K562 (cell line): ENCODE measurements at regions not wholly inside any gene's neighbourhood (a gene's known extent, or its start where the extent isn't known, plus 50 kb on each side); places are given as distances from the start of the nearest gene placed in this dataset.

Source experiments
- GABPA ChIP-seq: fragments of 200-800 bp; sonication (Bioruptor generic); conservative IDR thresholded peaks from 2 replicates; pipeline ENCODE4 v1.6.1; 2016; ENCODE audit warnings: low read depth, missing genetic modification characterization, missing compliant biosample characterization
- GTF2F1 ChIP-seq: IDR thresholded peaks from 2 replicates; pipeline ENCODE4 v1.6.1; 2011; ENCODE audit warnings: low read depth, low read length, improper control_type of control experiment
- NFXL1 ChIP-seq: fragments of 450-650 bp; formaldehyde crosslinking; IDR thresholded peaks from 2 replicates; pipeline ENCODE4 v1.4.0; 2021; ENCODE audit warnings: mild to moderate bottlenecking
- POLR2H ChIP-seq: IDR thresholded peaks from 2 replicates; pipeline ENCODE4 v1.6.1; 2016; ENCODE audit warnings: missing genetic modification characterization, low read depth, mild to moderate bottlenecking, control low read depth, missing compliant biosample characterization, moderate library complexity
- RBM25 ChIP-seq: fragments of 200-400 bp; formaldehyde crosslinking; IDR thresholded peaks from 2 replicates; pipeline ENCODE4 v1.6.1; 2018; ENCODE audit warnings: low read length, low read depth, moderate library complexity; ENCODE audit not compliant: severe bottlenecking
- SIN3A ChIP-seq, 2 experiments: fragments of 150-350 bp in 1 of 2; IDR thresholded peaks; 2 replicates each; pipeline ENCODE4 v1.6.1; 2011 to 2016; ENCODE audit warnings: borderline replicate concordance in 2 of 2, low read depth in 2 of 2, low read length in 2 of 2, mild to moderate bottlenecking in 2 of 2, moderate library complexity in 2 of 2; ENCODE audit not compliant: control insufficient read depth in 1 of 2
- SIX5 ChIP-seq, 2 experiments: IDR thresholded peaks; 2 replicates each; pipeline ENCODE4 v1.6.1; 2011; ENCODE audit warnings: low read length in 2 of 2, borderline replicate concordance in 1 of 2, low read depth in 1 of 2, mild to moderate bottlenecking in 1 of 2, moderate library complexity in 1 of 2; ENCODE audit not compliant: insufficient read depth in 1 of 2
- SP2 ChIP-seq: IDR thresholded peaks from 2 replicates; pipeline ENCODE4 v1.6.1; 2011; ENCODE audit warnings: mild to moderate bottlenecking, low read depth, low read length, moderate library complexity; ENCODE audit not compliant: poor library complexity, severe bottlenecking; ENCODE audit errors: extremely low read depth
- TEAD4 ChIP-seq, 2 experiments: sonication (generic) in 1 of 2; formaldehyde crosslinking in 1 of 2; IDR thresholded peaks; 2 replicates each; pipeline versions ENCODE4 v1.6.1 to v1.8.0; 2012 to 2022; ENCODE audit warnings: borderline replicate concordance in 1 of 2, inconsistent platforms in 1 of 2, low read length in 1 of 2, mild to moderate bottlenecking in 1 of 2, missing genetic modification reagents in 1 of 2
- ZNF174 ChIP-seq: fragments of 250-450 bp; sonication (Bioruptor Pico); IDR thresholded peaks from 2 replicates; pipeline ENCODE4 v1.4.0; 2020; ENCODE audit warnings: mild to moderate bottlenecking
- TF ChIP-seq, protein P1 (sequence below), 3 experiments: IDR thresholded peaks in 2 of 3; conservative IDR thresholded peaks in 1 of 3; 2 replicates each; pipeline ENCODE4 v1.5.1; 2011 to 2012; ENCODE audit warnings: low read length in 3 of 3, mild to moderate bottlenecking in 3 of 3, control low read depth in 2 of 3, improper control_type of control experiment in 1 of 3, inconsistent platforms in 1 of 3, low read depth in 1 of 3, mixed read lengths in 1 of 3, moderate library complexity in 1 of 3; ENCODE audit not compliant: insufficient read depth in 2 of 3
- TF ChIP-seq, protein P2 (sequence below): fragments of 250-450 bp; sonication (Bioruptor Pico); IDR thresholded peaks from 2 replicates; pipeline ENCODE4 v1.5.0; 2020; ENCODE audit warnings: mild to moderate bottlenecking, borderline replicate concordance

DNA sequence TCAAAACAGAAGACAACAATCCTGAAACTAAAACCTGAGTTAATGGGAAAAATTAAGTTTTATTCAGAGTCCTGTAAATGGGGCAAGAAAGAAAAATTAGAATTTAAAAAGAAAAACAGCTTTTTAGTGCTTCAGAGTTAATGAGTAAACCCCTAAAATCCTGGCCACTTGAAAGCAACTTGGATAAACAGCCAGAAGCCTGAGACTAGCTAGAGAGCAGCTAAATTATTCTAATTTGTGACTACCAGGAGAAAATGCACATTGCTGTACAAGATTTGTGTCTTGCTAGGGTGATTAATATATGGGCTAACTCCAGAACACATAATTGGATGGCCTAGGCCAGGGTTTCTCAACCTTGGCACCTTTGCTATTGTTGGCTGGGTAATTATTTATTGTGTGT, 62.4 kb upstream of the ARG1 start:
- TF ChIP-seq, protein P1, sequence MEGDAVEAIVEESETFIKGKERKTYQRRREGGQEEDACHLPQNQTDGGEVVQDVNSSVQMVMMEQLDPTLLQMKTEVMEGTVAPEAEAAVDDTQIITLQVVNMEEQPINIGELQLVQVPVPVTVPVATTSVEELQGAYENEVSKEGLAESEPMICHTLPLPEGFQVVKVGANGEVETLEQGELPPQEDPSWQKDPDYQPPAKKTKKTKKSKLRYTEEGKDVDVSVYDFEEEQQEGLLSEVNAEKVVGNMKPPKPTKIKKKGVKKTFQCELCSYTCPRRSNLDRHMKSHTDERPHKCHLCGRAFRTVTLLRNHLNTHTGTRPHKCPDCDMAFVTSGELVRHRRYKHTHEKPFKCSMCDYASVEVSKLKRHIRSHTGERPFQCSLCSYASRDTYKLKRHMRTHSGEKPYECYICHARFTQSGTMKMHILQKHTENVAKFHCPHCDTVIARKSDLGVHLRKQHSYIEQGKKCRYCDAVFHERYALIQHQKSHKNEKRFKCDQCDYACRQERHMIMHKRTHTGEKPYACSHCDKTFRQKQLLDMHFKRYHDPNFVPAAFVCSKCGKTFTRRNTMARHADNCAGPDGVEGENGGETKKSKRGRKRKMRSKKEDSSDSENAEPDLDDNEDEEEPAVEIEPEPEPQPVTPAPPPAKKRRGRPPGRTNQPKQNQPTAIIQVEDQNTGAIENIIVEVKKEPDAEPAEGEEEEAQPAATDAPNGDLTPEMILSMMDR (IDR thresholded peaks at IDR 0.05 in 2 of 3, conservative IDR thresholded peaks at IDR 0.05 in 1 of 3; ENCODE audit: insufficient read depth in 2 of 3, low read depth in 1 of 3, low read length in 3 of 3), result no peak
- no peak for TF ChIP-seq GTF2F1
- TF ChIP-seq RBM25, result no peak
- no peak for TF ChIP-seq ZNF174
- no peak for TF ChIP-seq SIN3A (IDR thresholded peaks at IDR 0.05; ENCODE audit: borderline replicate concordance in 2 of 2, control insufficient read depth in 1 of 2, low read depth in 2 of 2, low read length in 2 of 2)
- no peak for TF ChIP-seq TEAD4 (IDR thresholded peaks at IDR 0.05; ENCODE audit: low read length)
- no peak for TF ChIP-seq TEAD4 (CRISPR knock-in tag; IDR thresholded peaks at IDR 0.05; ENCODE audit: borderline replicate concordance)
- TF ChIP-seq NFXL1 (CRISPR knock-in tag), result no peak
- no peak for TF ChIP-seq SP2
- no peak for TF ChIP-seq POLR2H (tag)
- TF ChIP-seq SIX5 (IDR thresholded peaks at IDR 0.05; ENCODE audit: borderline replicate concordance in 1 of 2, insufficient read depth in 1 of 2, low read depth in 1 of 2, low read length in 2 of 2), result no peak
- TF ChIP-seq, protein P2, sequence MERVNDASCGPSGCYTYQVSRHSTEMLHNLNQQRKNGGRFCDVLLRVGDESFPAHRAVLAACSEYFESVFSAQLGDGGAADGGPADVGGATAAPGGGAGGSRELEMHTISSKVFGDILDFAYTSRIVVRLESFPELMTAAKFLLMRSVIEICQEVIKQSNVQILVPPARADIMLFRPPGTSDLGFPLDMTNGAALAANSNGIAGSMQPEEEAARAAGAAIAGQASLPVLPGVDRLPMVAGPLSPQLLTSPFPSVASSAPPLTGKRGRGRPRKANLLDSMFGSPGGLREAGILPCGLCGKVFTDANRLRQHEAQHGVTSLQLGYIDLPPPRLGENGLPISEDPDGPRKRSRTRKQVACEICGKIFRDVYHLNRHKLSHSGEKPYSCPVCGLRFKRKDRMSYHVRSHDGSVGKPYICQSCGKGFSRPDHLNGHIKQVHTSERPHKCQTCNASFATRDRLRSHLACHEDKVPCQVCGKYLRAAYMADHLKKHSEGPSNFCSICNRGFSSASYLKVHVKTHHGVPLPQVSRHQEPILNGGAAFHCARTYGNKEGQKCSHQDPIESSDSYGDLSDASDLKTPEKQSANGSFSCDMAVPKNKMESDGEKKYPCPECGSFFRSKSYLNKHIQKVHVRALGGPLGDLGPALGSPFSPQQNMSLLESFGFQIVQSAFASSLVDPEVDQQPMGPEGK (CRISPR knock-in tag), result no peak
- TF ChIP-seq GABPA (tag), result no peak
